GM13977 (cell line): ENCODE measurements at regions not wholly inside any gene's neighbourhood (a gene's known extent, or its start where the extent isn't known, plus 50 kb on each side); places are given as distances from the start of the nearest gene placed in this dataset.

Source experiments
- DNase-seq: peaks from one replicate; pipeline ENCODE4 v3.0.0; 2012; ENCODE audit warnings: low spot score
- CTCF ChIP-seq: IDR thresholded peaks from 2 replicates; pipeline ENCODE4 v1.5.1; 2012; ENCODE audit warnings: mild to moderate bottlenecking, control low read depth; ENCODE audit not compliant: insufficient read depth; ENCODE audit errors: extremely low read depth, missing control alignments
- in situ Hi-C: fragments of 300-500 bp; cut with MboI; formaldehyde crosslinking; loops from one replicate; pipeline ENCODE4 v1.12.0; 2022; ENCODE audit warnings: low sequenced_read_pairs, low pct_unique_long_range_greater_than_20kb, mixed read lengths, inconsistent platforms; ENCODE audit not compliant: unreplicated experiment

- no peak for DNase-seq
- no peak for TF ChIP-seq CTCF
- in situ Hi-C loops: no loop called here
Observed at GRCh38 chr15:31573759-31574158, 247.1 kb downstream of the KLF13 start.

GRCh38 chr15:31574766-31575165 lies 248.1 kb downstream of the KLF13 start:
- no peak for DNase-seq
- in situ Hi-C loops: no loop called here
- no peak for TF ChIP-seq CTCF

- DNase-seq: no peak
- in situ Hi-C loops: no loop called here
Observed at GRCh38 chr15:31577108-31577507, 250.5 kb downstream of the KLF13 start.

GRCh38 chr15:31579282-31579681 lies 252.6 kb downstream of the KLF13 start:
- in situ Hi-C loops: no loop called here
- TF ChIP-seq CTCF: no peak
- no peak for DNase-seq

More at GRCh38 chr15:31577108-31577507, 250.5 kb downstream of the KLF13 start:
- TF ChIP-seq CTCF: no peak

GRCh38 chr15:31579976-31580375 lies 253.3 kb downstream of the KLF13 start:
- no peak for DNase-seq
- in situ Hi-C loops: no loop called here
- no peak for TF ChIP-seq CTCF

GRCh38 chr15:31584195-31584594 lies 257.6 kb downstream of the KLF13 start:
- no peak for DNase-seq
- in situ Hi-C loops: no loop called here
- TF ChIP-seq CTCF: no peak

GRCh38 chr15:31585240-31585639 lies 258.6 kb downstream of the KLF13 start:
- no peak for TF ChIP-seq CTCF
- in situ Hi-C loops: no loop called here
- DNase-seq: no peak
